HCT116 (cell line): ENCODE measurements at regions not wholly inside any gene's neighbourhood (a gene's known extent, or its start where the extent isn't known, plus 50 kb on each side); places are given as distances from the start of the nearest gene placed in this dataset.

Source experiments
- ATAC-seq: fragments of 200-7000 bp; cut with Tn5 transposase; 2 replicates; pipeline ENCODE4 v1.9.1; 2020; ENCODE audit warnings: mild to moderate bottlenecking, moderate library complexity
- BruUV-seq: library from RNA; stranded (reverse); fragments of 400-500 nt; replicated peaks from 2 replicates; lab custom pipeline; 2021; lab: Mats Ljungman, UMichigan
- CTCF ChIA-PET: fragments of 300-600 bp; sonication (Branson Sonifier 250); formaldehyde crosslinking; loops from one replicate; lab custom pipeline; 2021; ENCODE audit warnings: antibody characterized with exemption; lab: Charles Lee
- POLR2A ChIA-PET: fragments of 300-600, 350-600 bp; sonication (Branson Sonifier 250); formaldehyde crosslinking; loops from one replicate; lab custom pipeline; 2021; ENCODE audit warnings: antibody characterized with exemption; lab: Charles Lee
- RAD21 ChIA-PET, 2 experiments: fragments of 300-600 bp; sonication (Branson Sonifier 250); formaldehyde crosslinking; loops; one replicate each; lab custom pipeline; 2023; ENCODE audit warnings: low total read pairs in 2 of 2; ENCODE audit not compliant: uncharacterized antibody in 2 of 2, unreplicated experiment in 2 of 2, low non-redundant PET in 1 of 2; lab: Charles Lee
- DNase-seq: peaks from one replicate; pipeline ENCODE4 v3.0.0-alpha.2; 2010; ENCODE audit warnings: low read depth, low spot score
- H2AFZ ChIP-seq: fragments of 200-600 bp; shearing (Covaris generic), sonication (generic); 2 replicates; pipeline ENCODE4 v1.6.1; 2017; ENCODE audit warnings: low read depth, mixed run types, mixed read lengths, antibody characterized with exemption, low read length; ENCODE audit not compliant: poor library complexity, severe bottlenecking
- H3K27ac ChIP-seq: 2 replicates; pipeline ENCODE4 v1.5.1; 2012; ENCODE audit warnings: low read depth, low read length
- H3K27me3 ChIP-seq: fragments of 200-600 bp; sonication (generic); 2 replicates; pipeline ENCODE4 v1.6.1; 2016; ENCODE audit warnings: mixed run types, low read length, mixed read lengths; ENCODE audit not compliant: insufficient read depth
- H3K36me3 ChIP-seq, 2 experiments: fragments of 200-500 bp in 1 of 2; fragments of 200-600 bp in 1 of 2; sonication (Bioruptor generic) in 1 of 2; sonication (generic) in 1 of 2; 2 replicates each; pipeline versions ENCODE4 v1.5.1 to v1.6.1; 2014 to 2016; ENCODE audit warnings: low read length in 2 of 2, inconsistent platforms in 1 of 2, mixed read lengths in 1 of 2, mixed run types in 1 of 2; ENCODE audit not compliant: insufficient read depth in 2 of 2, control insufficient read depth in 1 of 2
- H3K4me1 ChIP-seq, 2 experiments: fragments of 200-600 bp in 1 of 2; sonication (generic) in 1 of 2; 2 replicates each; pipeline versions ENCODE4 v1.5.1 to v1.6.1; 2012 to 2017; ENCODE audit warnings: low read length in 2 of 2, inconsistent platforms in 1 of 2, mild to moderate bottlenecking in 1 of 2, mixed read lengths in 1 of 2, mixed run types in 1 of 2, moderate library complexity in 1 of 2; ENCODE audit not compliant: insufficient read depth in 2 of 2, control insufficient read depth in 1 of 2
- H3K4me2 ChIP-seq: fragments of 200-600 bp; sonication (generic); 2 replicates; pipeline ENCODE4 v1.6.1; 2017; ENCODE audit warnings: mixed run types, low read length, mixed read lengths
- H3K4me3 ChIP-seq, 2 experiments: fragments of 200-600 bp in 1 of 2; sonication (generic) in 1 of 2; replicated peaks in 1 of 2; 2 replicates each; pipeline ENCODE4 v1.5.1; 2011 to 2016; ENCODE audit warnings: low read length in 2 of 2, control low read depth in 1 of 2, low read depth in 1 of 2, mild to moderate bottlenecking in 1 of 2, mixed read lengths in 1 of 2, mixed run types in 1 of 2
- H3K79me2 ChIP-seq: fragments of 200-600 bp; sonication (generic); 2 replicates; pipeline ENCODE4 v1.6.1; 2017; ENCODE audit warnings: mild to moderate bottlenecking, mixed run types, low read length, moderate library complexity, mixed read lengths; ENCODE audit not compliant: insufficient read depth
- H3K9ac ChIP-seq: fragments of 200-600 bp; sonication (generic); 2 replicates; pipeline ENCODE4 v1.6.1; 2016; ENCODE audit warnings: low read length, mixed read lengths
- H3K9me2 ChIP-seq: fragments of 200-600 bp; sonication (generic), shearing (Covaris generic); 2 replicates; pipeline ENCODE4 v1.6.1; 2017; ENCODE audit warnings: mixed run types, mild to moderate bottlenecking, moderate library complexity; ENCODE audit not compliant: insufficient read depth
- H3K9me3 ChIP-seq, 2 experiments: fragments of 200-500 bp in 1 of 2; fragments of 200-600 bp in 1 of 2; sonication (Bioruptor generic) in 1 of 2; sonication (generic) in 1 of 2; 2 replicates each; pipeline ENCODE4 v1.6.1; 2014 to 2017; ENCODE audit warnings: low read length in 2 of 2, mixed read lengths in 2 of 2, inconsistent platforms in 1 of 2, low read depth in 1 of 2, mild to moderate bottlenecking in 1 of 2, mixed run types in 1 of 2, moderate library complexity in 1 of 2; ENCODE audit not compliant: control insufficient read depth in 1 of 2, insufficient read depth in 1 of 2
- H4K20me1 ChIP-seq: fragments of 200-600 bp; sonication (generic), shearing (Covaris generic); 2 replicates; pipeline ENCODE4 v1.6.1; 2017; ENCODE audit warnings: mixed run types, mild to moderate bottlenecking, moderate library complexity; ENCODE audit not compliant: insufficient read depth
- ATF3 ChIP-seq: IDR thresholded peaks from 2 replicates; pipeline ENCODE4 v1.6.1; 2012
- ELF1 ChIP-seq: IDR thresholded peaks from 2 replicates; pipeline ENCODE4 v1.6.1; 2012; ENCODE audit warnings: low read depth, borderline replicate concordance
- FOSL1 ChIP-seq: IDR thresholded peaks from 2 replicates; pipeline ENCODE4 v1.6.1; 2012; ENCODE audit warnings: low read depth
- POLR2AphosphoS5 ChIP-seq: IDR thresholded peaks from 2 replicates; pipeline ENCODE4 v1.6.1; 2011; ENCODE audit warnings: mild to moderate bottlenecking, low read depth, low read length, moderate library complexity
- RAD21 ChIP-seq: IDR thresholded peaks from 2 replicates; pipeline ENCODE4 v1.6.1; 2012; ENCODE audit warnings: low read depth, mild to moderate bottlenecking
- REST ChIP-seq: IDR thresholded peaks from 2 replicates; pipeline ENCODE4 v1.6.1; 2012; ENCODE audit warnings: low read depth
- intact Hi-C: fragments of 100-400 bp; cut with micrococcal nuclease; formaldehyde crosslinking; loops from 2 replicates; pipeline ENCODE4 v1.10.0; 2022
- TF ChIP-seq, protein P1 (sequence below): IDR thresholded peaks from 2 replicates; pipeline ENCODE4 v1.6.1; 2011; ENCODE audit warnings: mild to moderate bottlenecking, low read length, moderate library complexity; ENCODE audit not compliant: insufficient replicate concordance; ENCODE audit errors: extremely low read depth

DNA sequence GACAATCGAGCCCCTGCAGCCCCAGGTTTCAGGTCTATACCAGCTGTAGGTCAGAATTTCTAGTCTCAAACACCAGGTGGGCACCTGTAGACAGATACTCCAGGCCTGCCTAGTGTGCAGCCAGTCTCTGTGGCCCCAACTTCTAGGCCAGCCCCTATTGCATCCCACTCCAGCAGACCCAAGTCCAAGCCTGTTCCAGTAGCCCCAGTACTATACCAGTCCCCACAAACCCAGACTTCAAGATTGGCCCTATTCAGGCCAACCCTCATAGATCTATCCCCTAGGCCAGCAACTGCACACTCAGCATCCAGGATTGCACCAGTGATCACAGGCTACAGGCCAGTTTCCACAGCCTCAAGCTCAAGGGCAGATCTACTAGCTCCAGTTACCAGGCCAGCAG, 344.0 kb downstream of the PYDC2 start:
- Histone ChIP-seq H3K4me1 (no peaks in the 10 kb centered on the region), H3K4me3 (no peak overlapping the region), H3K36me3 (no peaks in the 10 kb centered on the region), H2AFZ (no peak overlapping the region), H3K4me2 (no peak overlapping the region), H4K20me1 (no peaks in the 10 kb centered on the region), H3K79me2 (no peaks in the 10 kb centered on the region), H3K9ac (no peak overlapping the region), H3K9me3 (peaks cover 0 to 7% of the 10 kb centered on the region in 2 experiments; a peak in 1 of 4 replicates), H3K27ac (no peak overlapping the region), H3K9me2 (no peaks in the 10 kb centered on the region), H3K27me3 (no peaks in the 10 kb centered on the region)
- DNase-seq (no peak), ATAC-seq (no peak)
- POLR2A ChIA-PET, result no interaction called here
- intact Hi-C loops, result loop anchor here (5.0 kb wide), 1 partner anchor 303 kb away; no protein-coding TSS in a partner anchor
- BruUV-seq, result no TSS peak
- RAD21 ChIA-PET, result no interaction called here
- TF ChIP-seq RAD21 (no peak), ELF1 (no peak)
- TF ChIP-seq, protein P1, sequence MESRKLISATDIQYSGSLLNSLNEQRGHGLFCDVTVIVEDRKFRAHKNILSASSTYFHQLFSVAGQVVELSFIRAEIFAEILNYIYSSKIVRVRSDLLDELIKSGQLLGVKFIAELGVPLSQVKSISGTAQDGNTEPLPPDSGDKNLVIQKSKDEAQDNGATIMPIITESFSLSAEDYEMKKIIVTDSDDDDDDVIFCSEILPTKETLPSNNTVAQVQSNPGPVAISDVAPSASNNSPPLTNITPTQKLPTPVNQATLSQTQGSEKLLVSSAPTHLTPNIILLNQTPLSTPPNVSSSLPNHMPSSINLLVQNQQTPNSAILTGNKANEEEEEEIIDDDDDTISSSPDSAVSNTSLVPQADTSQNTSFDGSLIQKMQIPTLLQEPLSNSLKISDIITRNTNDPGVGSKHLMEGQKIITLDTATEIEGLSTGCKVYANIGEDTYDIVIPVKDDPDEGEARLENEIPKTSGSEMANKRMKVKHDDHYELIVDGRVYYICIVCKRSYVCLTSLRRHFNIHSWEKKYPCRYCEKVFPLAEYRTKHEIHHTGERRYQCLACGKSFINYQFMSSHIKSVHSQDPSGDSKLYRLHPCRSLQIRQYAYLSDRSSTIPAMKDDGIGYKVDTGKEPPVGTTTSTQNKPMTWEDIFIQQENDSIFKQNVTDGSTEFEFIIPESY, result no peak
- CTCF ChIA-PET, result no interaction called here

GRCh38 chr3:191808073-191808472, 347.1 kb downstream of the PYDC2 start:
- no peaks in the 10 kb centered on the region for H3K79me2 ChIP-seq
- no peaks in the 10 kb centered on the region for H4K20me1 ChIP-seq
- no peaks in the 10 kb centered on the region for H3K9me2 ChIP-seq
- ChIA-PET CTCF (interaction anchor here (0.5 to 1.0 kb wide), 2 partner anchors 305 to 671 kb away, joined by 3 read pairs; no protein-coding TSS in a partner anchor), POLR2A (no interaction called here), RAD21 (no interaction called here)
- H3K4me1 ChIP-seq, result no peaks in the 10 kb centered on the region
- no peaks in the 10 kb centered on the region for H3K27me3 ChIP-seq
- peaks cover 0 to under 1% of the 10 kb centered on the region in 2 experiments; a peak in 1 of 4 replicates for H3K9me3 ChIP-seq
- H3K36me3 ChIP-seq, result no peaks in the 10 kb centered on the region
- H2AFZ ChIP-seq, result no peak overlapping the region
- TF ChIP-seq REST (no peak), FOSL1 (no peak), ELF1 (no peak), POLR2AphosphoS5 (no peak), ATF3 (no peak)
- TF ChIP-seq, protein P1, result no peak
- no TSS peak for BruUV-seq
- no peak overlapping the region for H3K9ac ChIP-seq
- ATAC-seq (no peak), DNase-seq (no peak)
- intact Hi-C loops, result loop anchor here (5.0 kb wide), 1 partner anchor 306 kb away; no protein-coding TSS in a partner anchor
- H3K4me3 ChIP-seq, result no peak overlapping the region
- no peak overlapping the region for H3K27ac ChIP-seq
- H3K4me2 ChIP-seq, result no peak overlapping the region
